ENCODE measurements at regions not wholly inside any gene's neighbourhood (a gene's known extent, or its start where the extent isn't known, plus 50 kb on each side); places are given as distances from the start of the nearest gene placed in this dataset.

GRCh38 chr12:115726691-115727090 is 550.8 kb downstream of the MED13L start:
- peaks cover 0 to 8% (median 2%) of the 10 kb centered on the region in 5 donors for H3K9me3 Mint-ChIP-seq
- H3K27ac ChIP-seq (ENCODE audit: low read depth, low read length): no peak overlapping the region

GRCh38 chr12:115722181-115722580 is 555.3 kb downstream of the MED13L start:
- DNase-seq: no peak
- Histone ChIP-seq H3K9me3 (ENCODE audit: low read length) (no peaks in the 10 kb centered on the region), H3K27me3 (ENCODE audit: insufficient read depth, low read length, poor library complexity, severe bottlenecking) (no peaks in the 10 kb centered on the region), H3K4me3 (ENCODE audit: low read length) (no peak overlapping the region), H3K27ac (ENCODE audit: low read depth, low read length) (no peak overlapping the region), H3K4me1 (ENCODE audit: insufficient read depth, low read length) (no peaks in the 10 kb centered on the region), H3K36me3 (ENCODE audit: insufficient read depth, low read length) (no peaks in the 10 kb centered on the region)
- Mint-ChIP-seq H3K36me3 (no peaks in the 10 kb centered on the region), H3K27me3 (peaks cover 0 to 1% of the 10 kb centered on the region in 2 donors), H3K4me1 (no peaks in the 10 kb centered on the region), H3K9me3 (peaks cover 0 to 6% (median 0%) of the 10 kb centered on the region in 5 donors), H3K4me3 (no peak overlapping the region), H3K27ac (no peak overlapping the region)
- ChIA-PET CTCF (no interaction called here), POLR2A (no interaction called here)

More at GRCh38 chr12:115726691-115727090, 550.8 kb downstream of the MED13L start:
- DNase-seq: no peak
- Histone ChIP-seq H3K9me3 (ENCODE audit: low read length) (no peaks in the 10 kb centered on the region), H3K27me3 (ENCODE audit: insufficient read depth, low read length, poor library complexity, severe bottlenecking) (no peaks in the 10 kb centered on the region), H3K4me1 (ENCODE audit: insufficient read depth, low read length) (no peaks in the 10 kb centered on the region), H3K36me3 (ENCODE audit: insufficient read depth, low read length) (no peaks in the 10 kb centered on the region), H3K4me3 (ENCODE audit: low read length) (no peak overlapping the region)
- Mint-ChIP-seq H3K36me3 (no peaks in the 10 kb centered on the region), H3K27me3 (peaks cover 0 to 1% of the 10 kb centered on the region in 2 donors), H3K27ac (no peak overlapping the region), H3K4me1 (no peaks in the 10 kb centered on the region), H3K4me3 (no peak overlapping the region)
- ChIA-PET CTCF (no interaction called here), POLR2A (no interaction called here)

GRCh38 chr12:115716551-115716950 is 560.9 kb downstream of the MED13L start:
- no peaks in the 10 kb centered on the region for H3K9me3 ChIP-seq (ENCODE audit: low read length)
- H3K4me3 ChIP-seq (ENCODE audit: low read length): no peak overlapping the region
- peaks cover 0 to 3% (median 0%) of the 10 kb centered on the region in 5 donors for H3K9me3 Mint-ChIP-seq
- H3K4me3 Mint-ChIP-seq: no peak overlapping the region
- DNase-seq: no peak
- no peaks in the 10 kb centered on the region for H3K36me3 Mint-ChIP-seq
- no peaks in the 10 kb centered on the region for H3K27me3 Mint-ChIP-seq
- no peaks in the 10 kb centered on the region for H3K4me1 Mint-ChIP-seq
- no peaks in the 10 kb centered on the region for H3K4me1 ChIP-seq (ENCODE audit: insufficient read depth, low read length)
- no peaks in the 10 kb centered on the region for H3K27me3 ChIP-seq (ENCODE audit: insufficient read depth, low read length, poor library complexity, severe bottlenecking)
- ChIA-PET POLR2A (no interaction called here), CTCF (no interaction called here)
- H3K27ac Mint-ChIP-seq: no peak overlapping the region
- no peak overlapping the region for H3K27ac ChIP-seq (ENCODE audit: low read depth, low read length)
- no peaks in the 10 kb centered on the region for H3K36me3 ChIP-seq (ENCODE audit: insufficient read depth, low read length)

GRCh38 chr12:115712676-115713075 is 564.8 kb downstream of the MED13L start:
- H3K27me3 Mint-ChIP-seq: no peaks in the 10 kb centered on the region
- Histone ChIP-seq H3K36me3 (ENCODE audit: insufficient read depth, low read length) (no peaks in the 10 kb centered on the region), H3K9me3 (ENCODE audit: low read length) (no peaks in the 10 kb centered on the region), H3K27me3 (ENCODE audit: insufficient read depth, low read length, poor library complexity, severe bottlenecking) (no peaks in the 10 kb centered on the region), H3K4me1 (ENCODE audit: insufficient read depth, low read length) (no peaks in the 10 kb centered on the region), H3K4me3 (ENCODE audit: low read length) (no peak overlapping the region), H3K27ac (ENCODE audit: low read depth, low read length) (no peak overlapping the region)
- DNase-seq: no peak
- CTCF ChIA-PET: no interaction called here
- no peaks in the 10 kb centered on the region for H3K4me1 Mint-ChIP-seq
- POLR2A ChIA-PET: no interaction called here
- no peaks in the 10 kb centered on the region for H3K36me3 Mint-ChIP-seq
- H3K4me3 Mint-ChIP-seq: no peak overlapping the region
- H3K27ac Mint-ChIP-seq: no peak overlapping the region
- peaks cover 0 to 3% (median 0%) of the 10 kb centered on the region in 5 donors for H3K9me3 Mint-ChIP-seq

GRCh38 chr12:115710104-115710564 is 567.4 kb downstream of the MED13L start:
- Histone ChIP-seq H3K27ac (ENCODE audit: low read depth, low read length) (no peak overlapping the region), H3K4me1 (ENCODE audit: insufficient read depth, low read length) (no peaks in the 10 kb centered on the region), H3K27me3 (ENCODE audit: insufficient read depth, low read length, poor library complexity, severe bottlenecking) (no peaks in the 10 kb centered on the region), H3K4me3 (ENCODE audit: low read length) (no peak overlapping the region), H3K9me3 (ENCODE audit: low read length) (no peaks in the 10 kb centered on the region), H3K36me3 (ENCODE audit: insufficient read depth, low read length) (no peaks in the 10 kb centered on the region)
- Mint-ChIP-seq H3K4me3 (no peak overlapping the region), H3K27ac (no peak overlapping the region), H3K4me1 (no peaks in the 10 kb centered on the region), H3K36me3 (no peaks in the 10 kb centered on the region), H3K27me3 (no peaks in the 10 kb centered on the region), H3K9me3 (peaks cover 2 to 6% (median 4%) of the 10 kb centered on the region in 5 donors)
- ChIA-PET POLR2A (no interaction called here), CTCF (no interaction called here)
- no peak for DNase-seq

- H3K4me3 Mint-ChIP-seq: no peak overlapping the region
- no peaks in the 10 kb centered on the region for H3K9me3 ChIP-seq (ENCODE audit: low read length)
- H3K27ac ChIP-seq (ENCODE audit: low read depth, low read length): no peak overlapping the region
- no peaks in the 10 kb centered on the region for H3K4me1 Mint-ChIP-seq
- H3K27me3 Mint-ChIP-seq: no peaks in the 10 kb centered on the region
- no peaks in the 10 kb centered on the region for H3K27me3 ChIP-seq (ENCODE audit: insufficient read depth, low read length, poor library complexity, severe bottlenecking)
- CTCF ChIA-PET: no interaction called here
- H3K4me3 ChIP-seq (ENCODE audit: low read length): no peak overlapping the region
- H3K36me3 Mint-ChIP-seq: no peaks in the 10 kb centered on the region
- DNase-seq: no peak
- H3K36me3 ChIP-seq (ENCODE audit: insufficient read depth, low read length): no peaks in the 10 kb centered on the region
- peaks cover 2 to 6% (median 4%) of the 10 kb centered on the region in 5 donors for H3K9me3 Mint-ChIP-seq
- no peaks in the 10 kb centered on the region for H3K4me1 ChIP-seq (ENCODE audit: insufficient read depth, low read length)
- no peak overlapping the region for H3K27ac Mint-ChIP-seq
- POLR2A ChIA-PET: no interaction called here
These were observed 567.9 kb downstream of the MED13L start for GRCh38 chr12:115709540-115710011.

GRCh38 chr12:115708801-115709200 is 568.7 kb downstream of the MED13L start:
- Mint-ChIP-seq H3K9me3 (peaks cover 3 to 6% (median 4%) of the 10 kb centered on the region in 5 donors), H3K4me3 (no peak overlapping the region)
- POLR2A ChIA-PET: no interaction called here

GRCh38 chr12:115700896-115701465 is 576.5 kb downstream of the MED13L start:
- no peak overlapping the region for H3K27ac ChIP-seq (ENCODE audit: low read depth, low read length)
- H3K9me3 ChIP-seq (ENCODE audit: low read length): no peaks in the 10 kb centered on the region
- H3K4me1 ChIP-seq (ENCODE audit: insufficient read depth, low read length): no peaks in the 10 kb centered on the region
- H3K4me1 Mint-ChIP-seq: no peaks in the 10 kb centered on the region
- DNase-seq: no peak
- H3K27ac Mint-ChIP-seq: no peak overlapping the region
- ChIA-PET POLR2A (no interaction called here), CTCF (no interaction called here)
- no peak overlapping the region for H3K4me3 ChIP-seq (ENCODE audit: low read length)
- H3K27me3 Mint-ChIP-seq: peaks cover 0 to 5% of the 10 kb centered on the region in 2 donors
- no peak overlapping the region for H3K4me3 Mint-ChIP-seq
- H3K27me3 ChIP-seq (ENCODE audit: insufficient read depth, low read length, poor library complexity, severe bottlenecking): no peaks in the 10 kb centered on the region
- H3K36me3 Mint-ChIP-seq: peaks cover 0 to 2% (median 0%) of the 10 kb centered on the region in 3 donors
- no peaks in the 10 kb centered on the region for H3K36me3 ChIP-seq (ENCODE audit: insufficient read depth, low read length)
- peaks cover 3 to 16% (median 6%) of the 10 kb centered on the region in 5 donors for H3K9me3 Mint-ChIP-seq

More at GRCh38 chr12:115708801-115709200, 568.7 kb downstream of the MED13L start:
- Histone ChIP-seq H3K36me3 (ENCODE audit: insufficient read depth, low read length) (no peaks in the 10 kb centered on the region), H3K27me3 (ENCODE audit: insufficient read depth, low read length, poor library complexity, severe bottlenecking) (no peaks in the 10 kb centered on the region), H3K27ac (ENCODE audit: low read depth, low read length) (no peak overlapping the region), H3K4me3 (ENCODE audit: low read length) (no peak overlapping the region), H3K9me3 (ENCODE audit: low read length) (no peaks in the 10 kb centered on the region), H3K4me1 (ENCODE audit: insufficient read depth, low read length) (no peaks in the 10 kb centered on the region)
- CTCF ChIA-PET: interaction anchor here (0.6 kb wide), 1 partner anchor 45 kb away, joined by 3 read pairs; no protein-coding TSS in a partner anchor
- no peaks in the 10 kb centered on the region for H3K27me3 Mint-ChIP-seq
- H3K4me1 Mint-ChIP-seq: no peaks in the 10 kb centered on the region
- DNase-seq: no peak
- no peak overlapping the region for H3K27ac Mint-ChIP-seq
- no peaks in the 10 kb centered on the region for H3K36me3 Mint-ChIP-seq

Measured in CD8-positive, alpha-beta memory T cell (primary cell).